ENCODE measurements at regions not wholly inside any gene's neighbourhood (a gene's known extent, or its start where the extent isn't known, plus 50 kb on each side); places are given as distances from the start of the nearest gene placed in this dataset.

DNA sequence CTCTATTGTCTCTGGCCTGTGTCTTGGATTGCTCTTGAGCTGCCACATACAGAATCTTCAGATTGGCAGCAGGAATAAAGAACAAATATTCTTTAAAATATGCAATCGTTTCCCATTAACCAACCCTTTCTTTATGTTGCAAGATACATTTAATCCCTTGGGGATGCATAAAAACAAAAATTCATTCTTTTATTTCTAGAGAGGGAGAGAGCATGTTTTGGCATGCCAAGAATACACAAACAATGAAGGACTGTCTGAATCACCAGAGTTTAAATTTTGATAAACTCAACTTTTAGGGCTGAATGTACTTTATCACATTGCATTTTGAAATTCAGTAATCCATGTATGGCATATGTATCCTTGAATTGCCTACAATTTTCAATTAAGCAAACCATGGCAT is 154.3 kb upstream of the SEMA3D start:
- TF ChIP-seq EGR1 (IDR thresholded peaks at IDR 0.05) (no peak), NFIC (IDR thresholded peaks at IDR 0.05) (no peak), YY1 (IDR thresholded peaks at IDR 0.05; ENCODE audit: low read depth) (no peak), CREB1 (IDR thresholded peaks at IDR 0.05; ENCODE audit: low read depth) (no peak), RAD21 (IDR thresholded peaks at IDR 0.05; ENCODE audit: low read depth) (no peak), TAF1 (IDR thresholded peaks at IDR 0.05; ENCODE audit: low read depth) (no peak), CEBPB (IDR thresholded peaks at IDR 0.05) (no peak), ZBTB7A (IDR thresholded peaks at IDR 0.05; ENCODE audit: low read depth) (no peak), EP300 (IDR thresholded peaks at IDR 0.05; ENCODE audit: borderline replicate concordance) (no peak), FOXM1 (IDR thresholded peaks at IDR 0.05; ENCODE audit: borderline replicate concordance, low read depth) (no peak), TCF12 (IDR thresholded peaks at IDR 0.05; ENCODE audit: low read depth) (no peak), TEAD4 (IDR thresholded peaks at IDR 0.05) (no peak)
- TF ChIP-seq, protein P1, sequence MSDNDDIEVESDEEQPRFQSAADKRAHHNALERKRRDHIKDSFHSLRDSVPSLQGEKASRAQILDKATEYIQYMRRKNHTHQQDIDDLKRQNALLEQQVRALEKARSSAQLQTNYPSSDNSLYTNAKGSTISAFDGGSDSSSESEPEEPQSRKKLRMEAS (IDR thresholded peaks at IDR 0.05), result no peak
- TF ChIP-seq, protein P2, sequence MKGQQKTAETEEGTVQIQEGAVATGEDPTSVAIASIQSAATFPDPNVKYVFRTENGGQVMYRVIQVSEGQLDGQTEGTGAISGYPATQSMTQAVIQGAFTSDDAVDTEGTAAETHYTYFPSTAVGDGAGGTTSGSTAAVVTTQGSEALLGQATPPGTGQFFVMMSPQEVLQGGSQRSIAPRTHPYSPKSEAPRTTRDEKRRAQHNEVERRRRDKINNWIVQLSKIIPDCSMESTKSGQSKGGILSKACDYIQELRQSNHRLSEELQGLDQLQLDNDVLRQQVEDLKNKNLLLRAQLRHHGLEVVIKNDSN (IDR thresholded peaks at IDR 0.05), result no peak
- TF ChIP-seq, protein P3, sequence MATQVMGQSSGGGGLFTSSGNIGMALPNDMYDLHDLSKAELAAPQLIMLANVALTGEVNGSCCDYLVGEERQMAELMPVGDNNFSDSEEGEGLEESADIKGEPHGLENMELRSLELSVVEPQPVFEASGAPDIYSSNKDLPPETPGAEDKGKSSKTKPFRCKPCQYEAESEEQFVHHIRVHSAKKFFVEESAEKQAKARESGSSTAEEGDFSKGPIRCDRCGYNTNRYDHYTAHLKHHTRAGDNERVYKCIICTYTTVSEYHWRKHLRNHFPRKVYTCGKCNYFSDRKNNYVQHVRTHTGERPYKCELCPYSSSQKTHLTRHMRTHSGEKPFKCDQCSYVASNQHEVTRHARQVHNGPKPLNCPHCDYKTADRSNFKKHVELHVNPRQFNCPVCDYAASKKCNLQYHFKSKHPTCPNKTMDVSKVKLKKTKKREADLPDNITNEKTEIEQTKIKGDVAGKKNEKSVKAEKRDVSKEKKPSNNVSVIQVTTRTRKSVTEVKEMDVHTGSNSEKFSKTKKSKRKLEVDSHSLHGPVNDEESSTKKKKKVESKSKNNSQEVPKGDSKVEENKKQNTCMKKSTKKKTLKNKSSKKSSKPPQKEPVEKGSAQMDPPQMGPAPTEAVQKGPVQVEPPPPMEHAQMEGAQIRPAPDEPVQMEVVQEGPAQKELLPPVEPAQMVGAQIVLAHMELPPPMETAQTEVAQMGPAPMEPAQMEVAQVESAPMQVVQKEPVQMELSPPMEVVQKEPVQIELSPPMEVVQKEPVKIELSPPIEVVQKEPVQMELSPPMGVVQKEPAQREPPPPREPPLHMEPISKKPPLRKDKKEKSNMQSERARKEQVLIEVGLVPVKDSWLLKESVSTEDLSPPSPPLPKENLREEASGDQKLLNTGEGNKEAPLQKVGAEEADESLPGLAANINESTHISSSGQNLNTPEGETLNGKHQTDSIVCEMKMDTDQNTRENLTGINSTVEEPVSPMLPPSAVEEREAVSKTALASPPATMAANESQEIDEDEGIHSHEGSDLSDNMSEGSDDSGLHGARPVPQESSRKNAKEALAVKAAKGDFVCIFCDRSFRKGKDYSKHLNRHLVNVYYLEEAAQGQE (IDR thresholded peaks at IDR 0.05; ENCODE audit: low read depth), result no peak

DNA sequence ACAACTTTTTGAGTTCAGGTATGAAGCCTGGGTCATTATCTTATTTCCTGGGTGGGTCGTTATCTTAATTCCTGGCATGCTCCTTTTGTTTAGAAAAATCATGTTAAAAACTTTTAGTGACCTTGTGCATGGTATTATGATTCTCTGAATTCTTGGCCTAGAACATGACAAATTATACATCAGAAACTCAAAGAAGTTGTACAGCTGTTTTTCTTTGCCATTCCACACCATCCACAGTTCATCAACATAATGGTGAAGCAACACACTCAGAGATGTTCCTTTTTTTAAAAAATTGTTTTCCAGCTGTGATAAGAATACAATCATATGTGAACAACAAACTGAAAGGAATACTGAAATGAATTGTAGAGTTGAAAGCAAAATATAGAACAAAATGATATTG is 149.2 kb upstream of the SEMA3D start:
- no peak for TF ChIP-seq EGR1 (IDR thresholded peaks at IDR 0.05)
- no peak for TF ChIP-seq YY1 (IDR thresholded peaks at IDR 0.05; ENCODE audit: low read depth)
- no peak for TF ChIP-seq FOXM1 (IDR thresholded peaks at IDR 0.05; ENCODE audit: borderline replicate concordance, low read depth)
- TF ChIP-seq RAD21 (IDR thresholded peaks at IDR 0.05; ENCODE audit: low read depth), result no peak
- no peak for TF ChIP-seq TEAD4 (IDR thresholded peaks at IDR 0.05)
- TF ChIP-seq EP300 (IDR thresholded peaks at IDR 0.05; ENCODE audit: borderline replicate concordance), result no peak
- TF ChIP-seq ZBTB7A (IDR thresholded peaks at IDR 0.05; ENCODE audit: low read depth), result no peak
- no peak for TF ChIP-seq CEBPB (IDR thresholded peaks at IDR 0.05)
- no peak for TF ChIP-seq NFIC (IDR thresholded peaks at IDR 0.05)
- no peak for TF ChIP-seq TAF1 (IDR thresholded peaks at IDR 0.05; ENCODE audit: low read depth)
- no peak for TF ChIP-seq CREB1 (IDR thresholded peaks at IDR 0.05; ENCODE audit: low read depth)
- TF ChIP-seq, protein P2 (IDR thresholded peaks at IDR 0.05), result no peak
- TF ChIP-seq, protein P3 (IDR thresholded peaks at IDR 0.05; ENCODE audit: low read depth), result no peak

DNA sequence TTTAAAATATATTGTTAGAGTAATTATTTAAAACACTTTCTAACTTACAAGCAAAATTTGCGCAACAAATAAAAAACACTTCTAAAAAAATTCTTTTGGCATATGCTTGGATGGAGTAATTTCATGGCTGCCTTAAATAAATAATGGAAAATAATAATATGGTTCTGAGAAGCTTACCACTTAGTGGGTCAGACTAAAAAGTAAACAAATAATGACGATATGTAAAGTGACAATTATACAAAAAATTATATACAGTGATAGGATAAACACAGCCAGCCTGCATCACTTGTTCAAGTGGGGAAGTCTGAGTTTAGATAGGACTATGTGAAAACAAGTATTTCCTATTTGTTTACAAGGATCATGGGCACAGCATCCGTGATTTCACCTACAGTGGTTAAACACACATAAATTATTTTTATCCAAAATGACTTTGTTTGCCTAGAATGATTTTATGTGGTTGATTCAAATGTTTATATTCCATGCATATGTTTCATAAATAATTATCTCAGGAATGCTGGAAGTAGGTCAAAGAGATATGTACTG is 141.7 kb upstream of the SEMA3D start:
- TF ChIP-seq TEAD4 (IDR thresholded peaks at IDR 0.05), result no peak
- TF ChIP-seq ZBTB7A (IDR thresholded peaks at IDR 0.05; ENCODE audit: low read depth), result no peak
- no peak for TF ChIP-seq NFIC (IDR thresholded peaks at IDR 0.05)
- TF ChIP-seq TAF1 (IDR thresholded peaks at IDR 0.05; ENCODE audit: low read depth), result no peak
- TF ChIP-seq, protein P2 (IDR thresholded peaks at IDR 0.05), result no peak
- no peak for TF ChIP-seq RAD21 (IDR thresholded peaks at IDR 0.05; ENCODE audit: low read depth)
- TF ChIP-seq, protein P1 (IDR thresholded peaks at IDR 0.05), result no peak
- TF ChIP-seq, protein P3 (IDR thresholded peaks at IDR 0.05; ENCODE audit: low read depth), result no peak

DNA sequence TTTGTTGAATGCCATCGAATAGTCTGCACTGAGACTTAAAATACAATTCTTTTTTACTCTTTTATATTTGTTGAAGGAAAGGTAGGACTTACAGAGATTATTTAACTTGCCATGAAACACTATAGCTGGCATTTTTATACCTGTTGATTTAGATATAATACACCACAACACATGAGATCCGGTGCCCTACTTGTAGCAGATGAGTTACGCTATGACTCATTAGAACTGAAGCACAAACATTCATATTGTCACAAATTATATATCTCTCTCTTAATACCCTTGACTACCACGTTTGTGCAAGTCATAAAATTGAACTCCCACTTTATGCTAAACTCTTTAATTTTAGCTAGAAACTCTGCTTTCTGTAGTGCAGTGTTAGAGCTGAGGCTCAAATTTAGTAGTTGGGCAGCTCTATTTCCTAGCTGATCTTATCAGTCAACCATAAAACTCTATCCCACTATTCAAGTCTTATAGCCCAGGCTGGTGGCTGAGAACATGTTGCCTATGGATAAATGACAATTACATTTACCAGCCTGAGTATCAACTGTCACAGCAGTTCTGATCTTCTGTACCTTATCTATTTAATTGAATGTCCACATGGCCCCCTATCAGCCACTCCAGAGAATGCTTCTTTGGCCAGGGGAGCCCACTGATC is 137.4 kb upstream of the SEMA3D start:
- TF ChIP-seq CEBPB (IDR thresholded peaks at IDR 0.05), result no peak
- no peak for TF ChIP-seq NFIC (IDR thresholded peaks at IDR 0.05)
- TF ChIP-seq EGR1 (IDR thresholded peaks at IDR 0.05), result no peak
- TF ChIP-seq TCF12 (IDR thresholded peaks at IDR 0.05; ENCODE audit: low read depth), result no peak
- TF ChIP-seq RAD21 (IDR thresholded peaks at IDR 0.05; ENCODE audit: low read depth), result no peak
- TF ChIP-seq TEAD4 (IDR thresholded peaks at IDR 0.05), result no peak
- TF ChIP-seq, protein P3 (IDR thresholded peaks at IDR 0.05; ENCODE audit: low read depth), result no peak

Measured in Ishikawa (cell line).